Erythroblast (primary cell): ENCODE measurements at regions not wholly inside any gene's neighbourhood (a gene's known extent, or its start where the extent isn't known, plus 50 kb on each side); places are given as distances from the start of the nearest gene placed in this dataset.

Source experiments
- GATA1 ChIP-seq: IDR thresholded peaks from 2 replicates; pipeline ENCODE4 v1.6.1; 2011; ENCODE audit warnings: low read depth, mild to moderate bottlenecking, control low read depth, low read length, moderate library complexity
- POLR2A ChIP-seq: IDR thresholded peaks from 2 replicates; pipeline ENCODE4 v1.6.1; 2011; ENCODE audit warnings: mild to moderate bottlenecking, low read length

- no peak for TF ChIP-seq POLR2A
- TF ChIP-seq GATA1 = no peak
Measured at GRCh38 chr3:5861151-5861550, 673.6 kb downstream of the EDEM1 start.
